GM21723 (cell line): ENCODE measurements at regions not wholly inside any gene's neighbourhood (a gene's known extent, or its start where the extent isn't known, plus 50 kb on each side); places are given as distances from the start of the nearest gene placed in this dataset.
"Not testable (repeated sequence)": the region's sequence is repeated elsewhere in the genome, so short reads cannot be mapped to it uniquely, and the experiment has no call there.

Experiments used
- ATAC-seq: cut with Tn5 transposase; IDR thresholded peaks from one replicate; pipeline ENCODE4 v1.9.1; 2021; ENCODE audit warnings: mild to moderate bottlenecking, moderate library complexity; ENCODE audit not compliant: unreplicated experiment

DNA sequence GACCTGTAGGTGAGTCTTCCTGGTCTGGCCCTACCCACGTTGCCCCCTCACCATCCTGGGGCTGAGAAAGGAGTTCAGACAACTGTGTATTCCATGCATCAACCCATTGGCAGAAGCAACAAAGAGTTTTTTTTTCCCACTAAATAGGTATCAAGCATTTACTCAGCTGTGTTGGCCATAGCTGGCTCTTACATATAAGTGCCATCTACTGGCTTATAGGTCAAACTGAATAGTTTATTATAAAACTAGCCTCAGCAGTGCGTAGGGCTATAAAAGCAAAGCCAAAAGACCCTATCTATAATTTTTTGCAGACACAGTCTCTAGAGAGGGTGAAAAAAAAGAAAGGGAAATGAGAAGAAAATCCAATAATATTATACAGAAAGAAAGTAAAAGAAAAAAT is 765.2 kb upstream of the MGAT4C start:
- no peak for ATAC-seq

DNA sequence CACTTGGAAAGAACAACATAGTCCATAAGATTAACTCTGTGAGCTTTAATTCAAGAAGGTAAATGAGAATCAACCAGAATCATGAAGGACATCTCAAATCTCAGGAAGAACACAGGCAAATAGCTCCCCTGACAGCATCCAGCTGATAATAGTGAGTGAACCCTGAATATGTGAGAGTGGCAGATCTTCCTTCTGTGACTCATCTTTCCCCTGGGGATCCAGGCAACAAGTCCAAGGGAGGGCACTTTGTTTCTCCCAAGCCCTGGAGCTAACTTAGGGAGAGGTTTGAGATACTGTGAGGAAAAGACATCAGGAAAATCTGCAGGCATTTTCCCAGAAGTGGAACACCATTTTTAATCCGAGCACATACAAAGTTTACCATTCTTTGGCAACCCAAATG is 763.9 kb upstream of the MGAT4C start:
- no peak for ATAC-seq

DNA sequence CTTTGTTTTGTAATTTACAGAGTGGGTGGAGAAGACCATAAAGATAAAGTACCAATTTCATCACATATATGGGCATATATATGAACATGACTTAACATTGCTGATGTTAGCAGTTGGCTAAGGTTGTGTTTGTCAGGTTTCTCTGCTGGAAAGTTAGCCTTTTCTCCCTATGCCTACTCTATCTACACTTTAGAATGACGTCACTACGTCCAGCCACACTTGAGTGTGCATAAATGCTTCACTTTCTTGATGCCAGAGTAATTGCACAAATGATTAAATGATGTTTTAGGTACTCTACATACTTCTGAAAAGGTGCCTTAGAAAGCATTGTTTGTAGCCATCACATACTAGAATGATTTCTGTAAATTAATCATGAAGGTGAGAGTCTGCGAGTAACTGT is 759.2 kb upstream of the MGAT4C start:
- no peak for ATAC-seq

DNA sequence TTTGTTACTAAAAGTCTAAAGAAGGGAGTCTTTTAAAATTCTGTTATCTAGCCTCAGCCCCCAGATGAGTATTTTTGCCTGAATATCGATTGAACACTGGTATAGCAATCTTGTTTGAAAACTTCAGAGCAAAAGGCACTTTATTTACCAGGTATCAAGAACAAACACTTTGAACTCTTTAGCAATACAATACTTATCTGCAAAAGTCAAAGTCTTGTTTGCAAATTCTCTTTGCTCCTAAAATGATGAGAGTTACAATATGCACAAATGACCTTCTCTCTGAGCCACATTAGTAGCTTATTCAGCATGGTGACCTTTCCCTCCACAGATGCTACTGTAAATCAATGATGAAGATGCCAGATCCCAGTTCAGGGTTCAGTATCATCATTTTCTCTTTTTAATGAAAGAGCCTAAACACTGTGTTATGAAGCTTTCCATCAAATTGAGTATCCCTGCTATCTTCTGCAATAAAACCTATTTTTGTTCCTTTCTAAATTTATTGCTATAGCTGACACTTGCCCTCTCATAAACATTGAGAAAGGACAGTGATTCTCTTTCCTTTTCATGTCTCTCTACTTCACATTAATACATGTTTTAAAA is 752.7 kb upstream of the MGAT4C start:
- no peak for ATAC-seq

DNA sequence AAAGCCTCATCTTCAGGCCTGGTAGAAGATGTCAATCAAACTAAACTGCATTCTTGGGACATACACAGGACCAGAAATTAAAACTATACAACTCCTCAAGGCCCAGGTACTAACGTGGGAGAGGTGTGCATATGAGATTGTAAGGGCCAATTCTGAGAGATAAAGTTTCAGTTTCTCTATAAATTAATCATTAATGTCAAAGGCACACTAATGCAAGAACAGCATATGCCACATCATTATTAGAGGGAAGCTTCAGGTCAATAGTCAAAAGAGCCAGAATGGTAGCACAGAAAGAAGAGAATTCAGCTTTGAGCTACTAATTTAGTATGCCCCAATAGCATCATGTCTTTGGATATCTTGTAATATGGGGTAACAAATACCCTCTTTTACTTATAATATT is 744.9 kb upstream of the MGAT4C start:
- ATAC-seq: no peak

DNA sequence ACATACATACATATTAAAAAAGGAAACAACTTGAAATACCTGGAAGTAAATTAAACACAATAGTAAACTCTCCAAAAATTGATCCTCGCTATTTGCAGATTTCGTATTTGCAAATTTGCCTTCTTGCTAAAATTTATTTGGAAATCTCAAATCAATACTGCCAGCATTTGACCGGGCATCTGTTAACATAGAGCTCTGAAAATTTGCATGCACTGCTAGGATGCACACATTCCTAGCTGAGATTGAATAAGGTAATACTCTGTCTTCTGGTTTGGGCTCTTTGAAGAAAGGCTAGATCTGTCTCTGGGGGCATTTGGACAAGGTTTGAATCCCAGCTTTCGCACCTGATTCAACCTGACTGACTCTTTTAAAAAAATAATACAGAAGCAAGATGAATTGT is 729.1 kb upstream of the MGAT4C start:
- no peak for ATAC-seq

DNA sequence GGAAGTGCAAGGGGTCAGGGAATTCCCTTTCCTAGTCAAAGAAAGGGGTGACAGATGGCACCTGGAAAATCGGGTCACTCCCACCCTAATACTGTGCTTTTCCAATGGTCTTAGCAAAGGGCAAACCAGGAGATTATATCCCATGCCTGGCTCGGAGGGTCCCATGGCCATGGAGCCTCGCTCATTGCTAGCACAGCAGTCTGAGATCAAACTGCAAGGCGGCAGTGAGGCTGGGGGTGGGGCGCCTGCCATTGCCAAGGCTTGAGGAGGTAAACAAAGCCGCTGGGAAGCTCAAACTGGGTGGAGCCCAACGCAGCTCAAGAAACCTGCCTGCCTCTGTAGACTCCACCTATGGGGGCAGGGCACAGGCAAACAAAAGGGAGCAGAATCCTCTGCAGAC is 714.4 kb upstream of the MGAT4C start:
- ATAC-seq: not testable (repeated sequence)

DNA sequence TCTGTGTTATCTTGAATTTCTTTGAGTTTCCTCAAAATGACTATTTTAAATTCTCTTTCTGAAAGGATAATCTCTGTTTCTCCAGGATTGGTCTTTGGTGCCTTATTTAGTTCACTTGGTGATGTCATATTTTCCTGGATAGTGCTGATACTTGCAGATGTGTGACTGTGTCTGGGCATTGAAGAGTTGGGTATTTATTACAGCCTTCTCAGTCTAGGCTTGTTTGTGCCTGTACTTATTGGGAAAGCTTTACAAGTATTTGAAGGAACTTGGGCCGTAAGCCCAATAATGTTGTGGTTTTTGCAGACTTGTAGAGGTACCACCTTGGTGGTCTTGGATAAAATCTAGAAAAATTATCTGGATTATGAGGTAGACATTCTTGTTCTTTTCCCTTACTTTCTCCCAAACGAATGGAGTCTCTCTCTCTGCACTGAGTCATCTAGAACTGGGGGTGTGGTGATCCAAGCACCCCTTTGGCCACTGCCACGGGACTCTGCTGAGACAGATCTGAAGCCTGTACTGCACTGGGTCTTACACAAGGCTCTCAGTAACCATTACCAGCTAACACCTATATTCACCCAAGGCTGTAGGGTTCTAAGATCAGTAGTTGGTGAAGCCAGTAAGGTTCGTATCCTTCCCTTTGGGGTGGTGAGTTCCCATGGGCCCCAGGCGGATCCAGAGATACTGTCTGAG is 703.7 kb upstream of the MGAT4C start:
- ATAC-seq: no peak

DNA sequence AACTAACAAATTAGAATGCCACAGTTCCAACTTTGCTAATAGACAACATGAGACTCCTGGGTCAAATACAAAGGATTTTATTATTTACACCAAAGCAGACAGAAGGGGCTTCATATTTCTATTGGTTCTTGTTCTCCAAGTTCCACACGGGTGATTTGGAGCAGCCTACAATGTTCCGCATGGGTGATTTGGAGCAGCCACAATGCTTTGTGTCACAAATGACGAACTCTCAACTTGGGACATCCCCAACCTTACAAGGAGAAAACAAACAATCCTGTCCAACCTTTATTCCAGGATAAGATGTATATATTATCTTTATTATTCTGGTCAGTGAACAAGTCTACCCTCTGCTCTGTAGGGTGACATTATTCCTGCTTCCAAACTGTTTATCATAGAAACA is 694.3 kb upstream of the MGAT4C start:
- no peak for ATAC-seq

DNA sequence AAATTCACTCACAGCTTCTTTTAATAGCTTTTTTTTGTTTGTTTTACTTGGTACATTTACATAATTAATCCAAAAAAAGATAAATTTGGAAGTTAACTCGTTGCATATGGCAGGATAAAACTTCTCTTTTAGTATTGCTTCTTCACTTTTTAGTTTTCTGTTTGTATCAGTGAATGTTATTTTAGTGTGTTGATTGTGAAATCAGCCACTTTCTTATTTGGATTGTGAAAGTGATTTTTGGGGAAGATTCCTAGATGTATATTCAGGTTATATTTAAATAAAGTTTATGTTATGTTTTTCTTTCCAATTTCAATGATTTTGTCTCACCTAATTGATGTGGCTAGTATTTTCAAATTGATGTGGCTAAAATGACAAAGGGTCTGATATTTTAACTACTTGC is 693.9 kb upstream of the MGAT4C start:
- ATAC-seq: no peak

DNA sequence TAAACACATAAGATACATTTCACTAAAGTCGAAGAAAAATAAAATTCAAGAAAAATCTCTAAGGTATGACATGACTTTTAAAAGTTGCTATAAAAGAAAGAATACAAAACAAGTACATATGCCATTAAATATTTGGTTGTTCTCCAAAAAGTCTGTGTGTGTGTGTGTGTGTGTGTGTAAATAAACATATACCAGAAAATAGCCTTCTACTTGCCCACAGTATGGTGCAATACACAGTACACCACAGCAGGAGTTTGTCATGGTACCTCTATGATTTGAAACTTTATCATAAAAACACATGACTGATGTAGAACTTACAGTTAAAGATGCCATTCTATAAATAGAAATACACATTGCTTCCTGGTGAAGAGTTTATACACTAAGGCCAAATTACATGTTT is 692.7 kb upstream of the MGAT4C start:
- no peak for ATAC-seq

DNA sequence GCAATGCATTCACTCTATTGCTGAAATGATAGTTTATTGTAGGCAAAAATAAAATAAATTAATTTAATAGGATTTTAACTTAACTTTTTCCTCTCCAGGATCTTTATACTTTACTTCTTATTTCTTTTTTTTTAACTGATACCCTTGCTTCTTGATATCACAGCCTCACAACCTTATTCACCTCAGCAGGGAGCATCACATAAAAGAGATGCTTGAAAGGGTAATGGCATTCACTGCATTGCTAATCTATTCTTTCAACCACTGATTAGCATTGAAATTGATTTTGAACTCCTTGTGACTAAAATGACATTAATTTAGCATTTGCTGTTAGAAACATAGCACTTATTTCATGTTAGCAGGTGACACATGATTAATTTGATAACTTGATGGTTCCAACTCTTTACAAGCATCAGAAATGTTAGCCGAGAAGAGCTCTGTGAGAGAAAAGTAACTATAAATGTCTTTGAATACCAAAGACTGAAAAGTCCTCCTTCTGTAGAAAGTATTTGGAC is 689.5 kb upstream of the MGAT4C start:
- ATAC-seq: no peak

DNA sequence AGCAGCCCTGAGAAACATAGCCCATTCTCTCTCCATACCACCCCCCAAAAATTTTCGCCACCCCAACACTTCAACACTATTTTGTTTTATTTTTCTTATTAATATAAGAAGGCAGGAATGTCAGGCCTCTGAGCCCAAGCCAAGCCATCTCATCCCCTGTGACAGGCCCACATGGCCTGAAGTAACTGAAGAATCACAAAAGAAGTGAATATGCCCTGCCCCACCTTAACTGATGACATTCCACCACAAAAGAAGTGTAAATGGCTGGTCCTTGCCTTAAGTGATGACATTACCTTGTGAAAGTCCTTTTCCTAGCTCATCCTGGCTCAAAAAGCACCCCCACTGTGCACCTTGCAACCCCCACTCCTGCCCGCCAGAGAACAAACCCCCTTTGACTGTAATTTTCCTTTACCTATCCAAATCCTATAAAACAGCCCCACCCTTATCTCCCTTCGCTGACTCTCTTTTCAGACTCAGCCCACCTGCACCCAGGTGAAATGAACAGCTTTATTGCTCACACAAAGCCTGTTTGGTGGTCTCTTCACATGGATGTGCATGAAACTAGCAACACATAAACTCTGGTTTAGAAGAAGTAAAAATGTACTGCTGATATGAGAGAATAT is 688.1 kb upstream of the MGAT4C start:
- not testable (repeated sequence) for ATAC-seq

DNA sequence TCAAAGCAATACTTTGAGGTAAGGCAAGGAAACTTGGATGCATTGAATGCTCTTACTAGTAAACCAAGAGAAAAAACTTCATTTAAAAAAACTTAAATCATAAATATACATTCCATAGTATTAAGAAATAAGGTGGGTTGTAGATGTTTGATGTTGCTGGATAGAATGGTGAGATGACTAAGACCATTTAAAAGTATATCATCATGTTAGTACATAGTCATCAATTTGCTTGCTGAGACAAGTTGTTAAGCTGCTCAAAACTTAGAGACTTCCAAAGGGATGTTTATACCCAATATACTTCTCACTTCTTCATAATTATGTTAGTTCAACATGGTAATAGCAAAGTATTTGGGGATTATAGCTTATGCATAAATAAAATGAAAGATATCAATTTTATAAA is 675.5 kb upstream of the MGAT4C start:
- ATAC-seq: no peak

DNA sequence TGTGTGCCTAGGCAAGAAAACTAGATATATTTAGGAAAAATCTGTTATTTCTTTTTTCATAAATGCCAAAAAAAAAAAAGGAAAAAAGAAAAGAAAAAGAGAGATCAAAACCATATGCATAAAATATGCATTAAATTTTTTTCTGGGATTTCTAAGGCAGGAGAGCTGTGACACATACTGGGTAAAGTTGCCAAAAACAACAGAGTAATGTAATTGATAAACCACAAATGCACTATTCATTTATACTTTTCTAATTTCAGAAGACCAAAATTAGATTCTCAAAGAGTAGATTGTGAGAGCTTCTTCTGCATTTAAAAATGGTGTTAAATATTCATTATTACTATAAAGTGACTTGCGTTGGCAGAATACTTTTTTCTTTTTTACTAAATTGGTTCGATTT is 673.8 kb upstream of the MGAT4C start:
- ATAC-seq: no peak

DNA sequence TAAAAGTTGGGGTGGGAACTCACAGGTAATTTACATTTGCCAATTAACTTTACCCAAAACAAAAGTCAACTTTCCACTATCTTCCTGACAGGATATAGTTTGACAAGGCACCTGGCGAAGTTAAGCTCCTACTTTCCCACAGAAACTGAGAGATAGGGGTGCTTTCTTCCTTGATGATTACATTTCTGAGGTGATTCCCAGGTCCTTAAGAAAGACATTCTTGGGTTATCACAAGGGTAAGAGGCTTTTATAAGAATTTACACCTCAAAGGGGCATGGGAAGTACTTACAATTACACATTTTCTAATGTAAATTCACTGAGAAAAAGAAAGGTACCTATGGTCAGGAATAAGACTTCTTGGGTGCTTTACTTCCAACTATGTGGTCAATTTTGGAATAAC is 660.9 kb upstream of the MGAT4C start:
- ATAC-seq: no peak

DNA sequence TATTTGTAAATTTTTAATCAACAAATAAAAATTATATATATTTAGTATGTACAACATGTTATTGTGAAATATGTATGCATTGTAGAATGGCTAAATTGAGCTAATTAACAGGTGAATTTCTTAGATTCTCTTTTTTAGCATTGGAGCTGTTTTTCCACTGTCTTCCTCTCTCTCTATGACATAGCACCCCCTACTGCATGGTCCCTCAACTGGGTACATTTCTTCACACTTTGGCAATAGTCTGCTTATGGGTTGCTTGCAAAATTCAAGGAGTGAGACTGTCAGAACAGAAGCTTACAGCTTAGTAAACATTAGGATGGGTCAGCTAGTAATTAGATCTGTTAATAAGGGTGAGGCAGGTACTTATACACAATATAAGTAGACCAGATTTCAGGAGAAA is 658.5 kb upstream of the MGAT4C start:
- no peak for ATAC-seq

DNA sequence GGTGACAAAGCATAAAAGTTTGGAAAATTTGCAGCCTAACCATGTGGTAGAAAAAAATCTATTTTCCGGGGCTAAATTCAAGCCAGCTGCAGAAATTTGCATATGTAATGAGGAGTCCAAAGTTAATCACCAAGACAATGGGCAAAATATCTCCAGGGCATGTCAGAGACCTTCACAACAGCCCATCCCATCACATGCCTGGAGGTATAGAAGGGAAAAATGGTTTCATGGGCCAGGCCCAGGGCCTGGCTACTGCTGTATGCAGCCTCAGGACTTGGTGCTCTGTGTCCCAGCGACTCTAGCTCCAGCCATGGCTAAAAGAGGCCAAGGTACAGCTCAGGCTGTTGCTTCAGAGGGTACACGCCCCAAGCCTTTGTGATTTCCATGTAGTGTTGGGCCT is 655.8 kb upstream of the MGAT4C start:
- no peak for ATAC-seq

DNA sequence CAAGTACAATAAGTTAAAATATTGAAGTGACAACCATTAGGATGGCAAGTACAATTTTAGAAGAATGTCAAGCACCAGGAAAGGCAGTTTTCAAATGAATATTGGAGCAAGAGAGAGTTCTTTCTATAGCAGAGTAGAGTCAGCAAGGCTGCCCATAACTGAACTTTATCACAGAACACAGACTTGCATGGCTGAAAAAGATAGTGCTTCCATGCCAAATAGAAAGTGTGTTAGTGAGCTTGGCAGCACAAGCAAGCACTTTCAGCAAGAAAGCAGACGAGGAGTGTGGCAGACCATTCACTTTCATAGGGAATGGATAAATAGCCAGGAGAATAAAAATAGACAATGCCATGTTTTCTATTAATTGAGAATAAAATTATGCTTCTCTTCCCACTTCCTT is 647.0 kb upstream of the MGAT4C start:
- no peak for ATAC-seq

DNA sequence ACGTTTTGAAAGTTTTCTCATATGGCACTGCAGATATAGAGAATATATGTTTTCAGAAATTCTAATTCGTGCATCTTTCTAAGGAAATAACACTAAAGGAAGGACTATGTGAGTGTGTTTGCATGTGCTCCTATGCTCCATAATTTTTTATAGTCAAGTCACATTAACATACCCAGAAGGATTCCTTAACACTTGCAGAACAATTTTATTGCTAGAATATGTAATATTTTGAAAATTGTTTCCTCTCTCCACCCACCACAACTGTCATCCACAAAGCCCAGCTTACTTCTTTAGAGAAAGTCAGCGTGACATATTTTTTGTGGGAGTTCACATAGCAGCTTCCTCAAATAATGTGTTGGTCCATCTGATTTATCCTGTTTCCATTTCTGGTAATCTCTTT is 604.6 kb upstream of the MGAT4C start:
- no peak for ATAC-seq

DNA sequence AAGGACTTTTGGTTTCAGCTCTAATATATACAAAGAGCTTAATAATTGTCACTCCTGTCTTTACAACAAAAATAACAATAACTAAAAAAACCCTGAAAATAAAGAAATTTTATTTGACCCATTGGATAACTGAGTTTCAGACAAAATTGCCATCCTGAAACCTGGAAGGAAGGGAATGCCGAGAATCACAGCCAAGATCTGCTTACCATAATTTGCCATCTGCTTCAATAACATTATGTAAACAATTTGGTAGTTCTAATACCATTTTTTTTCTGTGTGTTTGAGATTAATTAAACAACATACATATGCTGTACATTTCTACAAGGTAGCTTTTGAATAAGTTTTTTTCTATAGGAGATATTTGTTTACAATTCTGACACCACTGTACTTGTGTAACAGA is 596.3 kb upstream of the MGAT4C start:
- ATAC-seq: no peak

DNA sequence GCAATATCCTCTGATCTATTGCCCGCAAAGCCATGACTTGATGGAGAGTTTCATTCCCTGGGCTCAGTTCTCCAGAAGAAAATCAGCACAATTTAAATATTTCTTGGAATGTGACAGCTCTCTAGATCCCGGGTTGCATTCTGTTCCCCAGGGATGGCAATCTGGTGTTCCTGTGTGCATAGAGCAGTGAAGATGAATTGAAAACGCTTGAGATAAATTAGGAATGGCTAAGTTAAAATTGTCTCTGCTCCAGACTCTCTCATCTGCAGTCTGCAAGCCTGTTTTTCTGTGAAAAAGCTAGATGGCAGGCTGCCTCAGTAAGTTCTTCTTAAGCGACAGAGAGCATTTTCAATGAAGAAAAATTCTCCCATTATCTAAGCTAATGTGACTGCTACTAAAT is 582.5 kb upstream of the MGAT4C start:
- no peak for ATAC-seq
